Putamen (tissue), 1 donor: ENCODE measurements at regions not wholly inside any gene's neighbourhood (a gene's known extent, or its start where the extent isn't known, plus 50 kb on each side); places are given as distances from the start of the nearest gene placed in this dataset.
"Not testable (repeated sequence)": the region's sequence is repeated elsewhere in the genome, so short reads cannot be mapped to it uniquely, and the experiment has no call there.

Experiments
- DNase-seq: peaks from one replicate; pipeline ENCODE4 v3.0.0-alpha.2; 2016; ENCODE audit warnings: low spot score

- no peak for DNase-seq
Measured at GRCh38 chr10:23754179-23754578, 315.3 kb downstream of the OTUD1 start.

GRCh38 chr10:23754941-23755340, 316.1 kb downstream of the OTUD1 start:
- no peak for DNase-seq

- no peak for DNase-seq
Measured at GRCh38 chr10:23755556-23755955, 316.7 kb downstream of the OTUD1 start.

- no peak for DNase-seq
Measured at GRCh38 chr10:23768281-23768680, 329.4 kb downstream of the OTUD1 start.

GRCh38 chr10:23777153-23777552, 338.3 kb downstream of the OTUD1 start:
- DNase-seq, result no peak

- DNase-seq, result no peak
Measured at GRCh38 chr10:23779301-23779700, 340.4 kb downstream of the OTUD1 start.

- DNase-seq, result no peak
Measured at GRCh38 chr10:23780331-23780730, 341.5 kb downstream of the OTUD1 start.

- no peak for DNase-seq
Measured at GRCh38 chr10:23786594-23786993, 347.7 kb downstream of the OTUD1 start.

GRCh38 chr10:23793577-23793976, 354.7 kb downstream of the OTUD1 start:
- DNase-seq, result no peak

GRCh38 chr10:23797452-23797851, 358.6 kb downstream of the OTUD1 start:
- DNase-seq, result not testable (repeated sequence)

- DNase-seq, result peak; percentile 17
Measured at GRCh38 chr10:23804125-23804524, 365.2 kb downstream of the OTUD1 start.

GRCh38 chr10:23813687-23814086, 374.8 kb downstream of the OTUD1 start:
- DNase-seq, result no peak

GRCh38 chr10:23818484-23818883, 379.6 kb downstream of the OTUD1 start:
- no peak for DNase-seq

GRCh38 chr10:23820792-23821191, 381.9 kb downstream of the OTUD1 start:
- DNase-seq, result no peak

GRCh38 chr10:23824822-23825221, 384.1 kb upstream of the KIAA1217 start:
- DNase-seq, result no peak

GRCh38 chr10:23826421-23826820, 382.5 kb upstream of the KIAA1217 start:
- no peak for DNase-seq

GRCh38 chr10:23829556-23829955, 379.4 kb upstream of the KIAA1217 start:
- DNase-seq, result no peak

- no peak for DNase-seq
Measured at GRCh38 chr10:23834091-23834490, 374.8 kb upstream of the KIAA1217 start.

- no peak for DNase-seq
Measured at GRCh38 chr10:23850631-23851030, 358.3 kb upstream of the KIAA1217 start.

GRCh38 chr10:23859598-23859997, 349.3 kb upstream of the KIAA1217 start:
- no peak for DNase-seq

GRCh38 chr10:23864631-23865147, 344.2 kb upstream of the KIAA1217 start:
- no peak for DNase-seq

- DNase-seq, result not testable (repeated sequence)
Measured at GRCh38 chr10:23866985-23867384, 342.0 kb upstream of the KIAA1217 start.

- no peak for DNase-seq
Measured at GRCh38 chr10:23868121-23868520, 340.8 kb upstream of the KIAA1217 start.

- DNase-seq, result no peak
Measured at GRCh38 chr10:23869548-23869947, 339.4 kb upstream of the KIAA1217 start.

- no peak for DNase-seq
Measured at GRCh38 chr10:23869996-23870395, 338.9 kb upstream of the KIAA1217 start.
